NCI-H2171 (cell line): ENCODE measurements at regions not wholly inside any gene's neighbourhood (a gene's known extent, or its start where the extent isn't known, plus 50 kb on each side); places are given as distances from the start of the nearest gene placed in this dataset.

Source experiments
- DNase-seq: peaks from one replicate; lab custom pipeline; 2025; lab: John Stamatoyannopoulos, UW

- DNase-seq: no peak
Observed at GRCh38 chr2:65737452-65738011, 305.1 kb upstream of the SPRED2 start.

GRCh38 chr2:65731476-65731875, 299.1 kb upstream of the SPRED2 start:
- no peak for DNase-seq

- DNase-seq: no peak
Observed at GRCh38 chr2:65730186-65730585, 297.8 kb upstream of the SPRED2 start.

- no peak for DNase-seq
Observed at GRCh38 chr2:65729246-65729645, 296.8 kb upstream of the SPRED2 start.

GRCh38 chr2:65728477-65729180, 296.2 kb upstream of the SPRED2 start:
- DNase-seq: no peak

GRCh38 chr2:65727816-65728215, 295.4 kb upstream of the SPRED2 start:
- no peak for DNase-seq

- DNase-seq: no peak
Observed at GRCh38 chr2:65727381-65727780, 295.0 kb upstream of the SPRED2 start.

- DNase-seq: no peak
Observed at GRCh38 chr2:65724752-65725151, 292.4 kb upstream of the SPRED2 start.

GRCh38 chr2:65724336-65724735, 291.9 kb upstream of the SPRED2 start:
- DNase-seq: no peak

- no peak for DNase-seq
Observed at GRCh38 chr2:65722028-65722778, 289.8 kb upstream of the SPRED2 start.

GRCh38 chr2:65716698-65717097, 284.3 kb upstream of the SPRED2 start:
- no peak for DNase-seq

GRCh38 chr2:65715323-65715722, 282.9 kb upstream of the SPRED2 start:
- DNase-seq: no peak

- DNase-seq: no peak
Observed at GRCh38 chr2:65714866-65715265, 282.5 kb upstream of the SPRED2 start.

GRCh38 chr2:65711863-65712262, 279.5 kb upstream of the SPRED2 start:
- no peak for DNase-seq

GRCh38 chr2:65710779-65711295, 278.4 kb upstream of the SPRED2 start:
- no peak for DNase-seq

GRCh38 chr2:65710356-65710755, 278.0 kb upstream of the SPRED2 start:
- DNase-seq: no peak

- no peak for DNase-seq
Observed at GRCh38 chr2:65708086-65708485, 275.7 kb upstream of the SPRED2 start.

- no peak for DNase-seq
Observed at GRCh38 chr2:65706411-65706810, 274.0 kb upstream of the SPRED2 start.

- no peak for DNase-seq
Observed at GRCh38 chr2:65701191-65701590, 268.8 kb upstream of the SPRED2 start.

GRCh38 chr2:65700720-65701119, 268.3 kb upstream of the SPRED2 start:
- DNase-seq: no peak

- no peak for DNase-seq
Observed at GRCh38 chr2:65700004-65700651, 267.7 kb upstream of the SPRED2 start.

GRCh38 chr2:65691816-65692215, 259.4 kb upstream of the SPRED2 start:
- DNase-seq: no peak
